Pancreas (tissue), 10 donors: ENCODE measurements at regions not wholly inside any gene's neighbourhood (a gene's known extent, or its start where the extent isn't known, plus 50 kb on each side); places are given as distances from the start of the nearest gene placed in this dataset.

Experiments
- ATAC-seq, 4 donors: fragments of 200-7000 bp; cut with Tn5 transposase; one replicate each; pipeline versions ENCODE4 v1.8.0 to v1.9.1; 2020; ENCODE audit warnings: mild to moderate bottlenecking in 4 of 4, moderate library complexity in 4 of 4
- DNase-seq, 6 donors: peaks; one replicate each; pipeline ENCODE4 v3.0.0-alpha.2; 2020
- FAIRE-seq: peaks from 2 replicates; lab custom pipeline; 2012; peaks lifted over from hg19 to GRCh38; lab: Jason Lieb, UNC
- H3K27ac ChIP-seq, 4 donors: fragments of 200-600 bp; sonication (generic); 1 replicate in 3 of 4; 2 replicates in 1 of 4; pipeline versions ENCODE4 v1.5.0 to v1.8.0; 2020
- H3K27me3 ChIP-seq, 4 donors: fragments of 200-600 bp; one replicate each; pipeline ENCODE4 v1.8.0; 2021
- H3K36me3 ChIP-seq, 3 donors: fragments of 200-600 bp; sonication (generic) in 1 of 3; one replicate each; pipeline versions ENCODE4 v1.5.0 to v1.8.0; 2020 to 2021
- H3K4me1 ChIP-seq, 3 donors: fragments of 200-600 bp; one replicate each; pipeline ENCODE4 v1.8.0; 2021
- H3K4me3 ChIP-seq, 4 donors: fragments of 200-600 bp; sonication (generic) in 2 of 4; one replicate each; pipeline versions ENCODE4 v1.5.0 to v1.8.0; 2020 to 2021
- H3K9me3 ChIP-seq, 4 donors: fragments of 200-600 bp; one replicate each; pipeline ENCODE4 v1.8.0; 2021
- WGBS, 2 donors: extraction: QIAGEN DNeasy Blood & Tissue Kit; methylation state at CpG; one replicate each; pipeline ENCODE4 v1.1.7; 2013; 5-methylcytosine and 5-hydroxymethylcytosine counted together
- intact Hi-C, 3 donors: fragments of 100-400 bp; cut with DNase I; formaldehyde crosslinking; loops; one replicate each; pipeline versions ENCODE4 v1.11.1 to v1.14.2; 2022
- TF ChIP-seq, protein P1 (sequence below), 4 donors: fragments of 200-600 bp; sonication (generic) in 3 of 4; IDR thresholded peaks; one replicate each; pipeline versions ENCODE4 v1.5.0 to v1.8.0; 2021; ENCODE audit warnings: antibody characterized with exemption in 4 of 4
- donor health status: healthy with polysubstance abuse.
- donor health status: DM: no; HTN: no; CAD: no; lungs with moderate emphysema.
- donor health status: DM: no; HTN: no; CAD: no.
- donor health status: control.
- donor health status: control.
- donor health status: Bipolar disorder and iron deficiency.
- donor health status: DM: yes; HTN: yes; CAD: no.
- donor health status: DM: no; HTN: no; CAD: no.
- donor health status: DM: no; HTN: no; CAD: no.
- donor health status: DM: yes; HTN: yes; CAD: no.

- Histone ChIP-seq H3K27ac (no peak overlapping the region), H3K4me1 (no peaks in the 10 kb centered on the region), H3K4me3 (no peak overlapping the region), H3K27me3 (no peaks in the 10 kb centered on the region), H3K36me3 (no peaks in the 10 kb centered on the region), H3K9me3 (no peaks in the 10 kb centered on the region)
- no peak for FAIRE-seq
- WGBS, 2 donors = 68 to 78% methylated on average over 2 of the region's 2 CpGs
- no peak for ATAC-seq
- DNase-seq = no peak
- intact Hi-C loops = no loop called here
- TF ChIP-seq, protein P1, sequence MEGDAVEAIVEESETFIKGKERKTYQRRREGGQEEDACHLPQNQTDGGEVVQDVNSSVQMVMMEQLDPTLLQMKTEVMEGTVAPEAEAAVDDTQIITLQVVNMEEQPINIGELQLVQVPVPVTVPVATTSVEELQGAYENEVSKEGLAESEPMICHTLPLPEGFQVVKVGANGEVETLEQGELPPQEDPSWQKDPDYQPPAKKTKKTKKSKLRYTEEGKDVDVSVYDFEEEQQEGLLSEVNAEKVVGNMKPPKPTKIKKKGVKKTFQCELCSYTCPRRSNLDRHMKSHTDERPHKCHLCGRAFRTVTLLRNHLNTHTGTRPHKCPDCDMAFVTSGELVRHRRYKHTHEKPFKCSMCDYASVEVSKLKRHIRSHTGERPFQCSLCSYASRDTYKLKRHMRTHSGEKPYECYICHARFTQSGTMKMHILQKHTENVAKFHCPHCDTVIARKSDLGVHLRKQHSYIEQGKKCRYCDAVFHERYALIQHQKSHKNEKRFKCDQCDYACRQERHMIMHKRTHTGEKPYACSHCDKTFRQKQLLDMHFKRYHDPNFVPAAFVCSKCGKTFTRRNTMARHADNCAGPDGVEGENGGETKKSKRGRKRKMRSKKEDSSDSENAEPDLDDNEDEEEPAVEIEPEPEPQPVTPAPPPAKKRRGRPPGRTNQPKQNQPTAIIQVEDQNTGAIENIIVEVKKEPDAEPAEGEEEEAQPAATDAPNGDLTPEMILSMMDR (IDR thresholded peaks at IDR 0.05) = no peak
These were observed 178.8 kb upstream of the KIF2A start for GRCh38 chr5:62127098-62127736.

- WGBS, 2 donors = 82 to 88% methylated on average over 3 of the region's 3 CpGs
- Histone ChIP-seq H3K27ac (no peak overlapping the region), H3K4me3 (no peak overlapping the region), H3K27me3 (no peaks in the 10 kb centered on the region), H3K4me1 (no peaks in the 10 kb centered on the region), H3K36me3 (no peaks in the 10 kb centered on the region), H3K9me3 (no peaks in the 10 kb centered on the region)
- ATAC-seq (no peak), FAIRE-seq (no peak), DNase-seq (no peak)
- TF ChIP-seq, protein P1 (IDR thresholded peaks at IDR 0.05) = no peak
- intact Hi-C loops = no loop called here
These were observed 175.9 kb upstream of the KIF2A start for GRCh38 chr5:62130107-62130506.

- no peak for ATAC-seq
- H3K27ac ChIP-seq = no peak overlapping the region
- WGBS, 2 donors = 60 to 83% methylated on average over 1 of the region's 1 CpG
- no peak overlapping the region for H3K4me3 ChIP-seq
- no peaks in the 10 kb centered on the region for H3K9me3 ChIP-seq
- intact Hi-C loops = no loop called here
- no peak for DNase-seq
- FAIRE-seq = no peak
- H3K36me3 ChIP-seq = no peaks in the 10 kb centered on the region
- TF ChIP-seq, protein P1 (IDR thresholded peaks at IDR 0.05) = no peak
- no peaks in the 10 kb centered on the region for H3K27me3 ChIP-seq
- H3K4me1 ChIP-seq = no peaks in the 10 kb centered on the region
These were observed 173.7 kb upstream of the KIF2A start for GRCh38 chr5:62132276-62132675.

DNA sequence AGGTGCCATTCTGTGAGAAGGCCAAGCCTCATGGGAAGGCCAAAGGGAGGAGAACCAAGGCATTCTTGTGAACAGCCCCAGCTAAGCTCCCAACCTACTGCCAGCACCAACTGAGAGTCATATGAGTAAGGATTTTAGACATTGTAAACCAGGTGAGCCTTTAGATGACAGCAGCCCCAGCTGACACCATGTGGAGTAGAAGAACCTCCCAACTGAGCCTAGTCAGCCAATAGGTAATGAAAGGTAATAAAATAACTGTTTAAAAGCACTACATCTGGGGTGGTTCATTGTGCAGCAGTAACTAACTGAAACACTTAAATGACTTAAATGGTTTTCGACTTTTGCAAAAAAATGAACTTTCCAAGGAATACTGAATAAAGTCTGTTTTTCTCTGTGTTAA lies 172.6 kb upstream of the KIF2A start:
- H3K4me1 ChIP-seq = no peaks in the 10 kb centered on the region
- FAIRE-seq (no peak), ATAC-seq (no peak), DNase-seq (no peak)
- no peaks in the 10 kb centered on the region for H3K36me3 ChIP-seq
- no peaks in the 10 kb centered on the region for H3K9me3 ChIP-seq
- intact Hi-C loops = no loop called here
- TF ChIP-seq, protein P1 (IDR thresholded peaks at IDR 0.05) = no peak
- H3K27ac ChIP-seq = no peak overlapping the region
- H3K4me3 ChIP-seq = no peak overlapping the region
- no peaks in the 10 kb centered on the region for H3K27me3 ChIP-seq
- WGBS, 2 donors = 81 to 91% methylated on average over 1 of the region's 1 CpG

- WGBS, 2 donors = 60 to 71% methylated on average over 3 of the region's 3 CpGs
- no peaks in the 10 kb centered on the region for H3K36me3 ChIP-seq
- no peak for FAIRE-seq
- no peaks in the 10 kb centered on the region for H3K4me1 ChIP-seq
- no peak overlapping the region for H3K4me3 ChIP-seq
- no peak for DNase-seq
- no peaks in the 10 kb centered on the region for H3K9me3 ChIP-seq
- no peak for ATAC-seq
- TF ChIP-seq, protein P1 (IDR thresholded peaks at IDR 0.05) = no peak
- no peak overlapping the region for H3K27ac ChIP-seq
- no peaks in the 10 kb centered on the region for H3K27me3 ChIP-seq
- intact Hi-C loops = no loop called here
These were observed 171.2 kb upstream of the KIF2A start for GRCh38 chr5:62134811-62135210.
